ENCODE measurements at regions not wholly inside any gene's neighbourhood (a gene's known extent, or its start where the extent isn't known, plus 50 kb on each side); places are given as distances from the start of the nearest gene placed in this dataset.

DNA sequence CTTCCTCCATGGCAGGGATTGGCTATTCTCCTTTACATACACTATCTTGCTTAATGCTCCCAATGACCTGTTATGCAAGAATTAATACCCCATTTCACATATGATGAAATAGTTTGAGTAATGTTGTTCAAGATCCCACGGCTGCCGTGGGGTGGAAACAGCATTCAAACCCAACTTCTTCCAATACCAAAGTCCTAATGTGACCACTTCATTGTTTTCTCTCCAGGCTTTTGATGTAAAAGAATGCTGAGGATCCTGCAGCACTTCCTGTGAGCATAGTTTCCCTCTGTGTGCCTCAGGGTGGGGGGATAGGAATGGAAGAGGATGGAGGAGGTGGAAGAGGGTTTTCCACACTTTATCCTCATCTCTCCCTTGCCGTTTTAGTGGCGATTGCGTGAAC, 199.4 kb downstream of the IRS1 start:
- Histone ChIP-seq H3K36me3 (no peaks in the 10 kb centered on the region), H3K4me3 (ENCODE audit: low read depth in 1 of 2, low read length in 1 of 2) (no peak overlapping the region), H3K27me3 (no peaks in the 10 kb centered on the region), H3K9me3 (no peaks in the 10 kb centered on the region), H3K4me1 (ENCODE audit: control insufficient read depth in 1 of 2, insufficient read depth in 1 of 2, low read depth in 1 of 2, low read length in 1 of 2) (no peaks in the 10 kb centered on the region), H3K27ac (no peak overlapping the region)
- TF ChIP-seq, protein P1, sequence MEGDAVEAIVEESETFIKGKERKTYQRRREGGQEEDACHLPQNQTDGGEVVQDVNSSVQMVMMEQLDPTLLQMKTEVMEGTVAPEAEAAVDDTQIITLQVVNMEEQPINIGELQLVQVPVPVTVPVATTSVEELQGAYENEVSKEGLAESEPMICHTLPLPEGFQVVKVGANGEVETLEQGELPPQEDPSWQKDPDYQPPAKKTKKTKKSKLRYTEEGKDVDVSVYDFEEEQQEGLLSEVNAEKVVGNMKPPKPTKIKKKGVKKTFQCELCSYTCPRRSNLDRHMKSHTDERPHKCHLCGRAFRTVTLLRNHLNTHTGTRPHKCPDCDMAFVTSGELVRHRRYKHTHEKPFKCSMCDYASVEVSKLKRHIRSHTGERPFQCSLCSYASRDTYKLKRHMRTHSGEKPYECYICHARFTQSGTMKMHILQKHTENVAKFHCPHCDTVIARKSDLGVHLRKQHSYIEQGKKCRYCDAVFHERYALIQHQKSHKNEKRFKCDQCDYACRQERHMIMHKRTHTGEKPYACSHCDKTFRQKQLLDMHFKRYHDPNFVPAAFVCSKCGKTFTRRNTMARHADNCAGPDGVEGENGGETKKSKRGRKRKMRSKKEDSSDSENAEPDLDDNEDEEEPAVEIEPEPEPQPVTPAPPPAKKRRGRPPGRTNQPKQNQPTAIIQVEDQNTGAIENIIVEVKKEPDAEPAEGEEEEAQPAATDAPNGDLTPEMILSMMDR (IDR thresholded peaks at IDR 0.05): no peak

DNA sequence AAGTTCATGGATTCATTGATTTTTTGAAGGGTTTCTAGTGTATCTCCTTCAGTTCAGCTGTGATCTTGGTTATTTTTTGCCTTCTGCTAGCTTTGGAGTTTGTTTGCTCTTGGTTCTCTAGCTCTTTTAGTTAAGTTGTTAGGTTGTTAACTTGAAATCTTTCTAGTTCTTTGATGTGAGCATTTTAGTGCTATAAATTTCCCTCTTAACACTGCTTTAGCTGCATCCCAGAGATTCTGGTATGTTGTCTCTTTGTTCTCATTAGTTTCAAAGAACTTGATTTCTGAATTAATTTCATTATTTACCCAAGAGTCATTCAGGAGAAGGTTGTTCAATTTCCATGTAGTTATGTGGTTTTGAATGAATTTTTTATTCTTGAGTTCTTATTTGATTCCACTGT, 210.6 kb downstream of the IRS1 start:
- no peaks in the 10 kb centered on the region for H3K27me3 ChIP-seq
- H3K4me3 ChIP-seq (ENCODE audit: low read depth in 1 of 2, low read length in 1 of 2): no peak overlapping the region
- H3K9me3 ChIP-seq: no peaks in the 10 kb centered on the region
- TF ChIP-seq, protein P1 (IDR thresholded peaks at IDR 0.05): no peak
- H3K36me3 ChIP-seq: no peaks in the 10 kb centered on the region
- no peaks in the 10 kb centered on the region for H3K4me1 ChIP-seq (ENCODE audit: control insufficient read depth in 1 of 2, insufficient read depth in 1 of 2, low read depth in 1 of 2, low read length in 1 of 2)
- H3K27ac ChIP-seq: no peak overlapping the region

DNA sequence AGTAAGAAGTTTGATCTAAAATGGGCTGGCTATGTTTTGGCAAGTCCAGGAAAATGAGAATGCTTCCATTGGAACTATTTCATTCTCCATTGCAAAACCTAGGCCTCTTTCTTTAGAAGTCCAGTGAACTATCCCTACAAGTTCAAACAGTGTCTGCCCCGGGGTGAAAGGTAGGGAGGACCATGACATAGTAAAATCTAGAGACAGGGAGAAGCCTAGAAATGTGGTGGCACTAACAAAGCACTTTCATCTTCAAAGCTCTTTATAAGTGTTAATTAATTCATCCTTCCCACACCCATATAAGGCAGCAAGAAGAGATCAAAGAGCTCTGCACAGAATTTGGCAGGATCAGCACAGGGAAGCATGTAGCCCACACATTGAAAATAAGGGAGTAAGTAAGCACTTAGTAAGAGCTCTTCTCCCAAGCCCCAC, 214.5 kb downstream of the IRS1 start:
- Histone ChIP-seq H3K4me3 (ENCODE audit: low read depth in 1 of 2, low read length in 1 of 2) (no peak overlapping the region), H3K4me1 (ENCODE audit: control insufficient read depth in 1 of 2, insufficient read depth in 1 of 2, low read depth in 1 of 2, low read length in 1 of 2) (no peaks in the 10 kb centered on the region), H3K36me3 (no peaks in the 10 kb centered on the region), H3K9me3 (no peaks in the 10 kb centered on the region), H3K27me3 (no peaks in the 10 kb centered on the region), H3K27ac (no peak overlapping the region)
- TF ChIP-seq, protein P1 (IDR thresholded peaks at IDR 0.05): no peak

DNA sequence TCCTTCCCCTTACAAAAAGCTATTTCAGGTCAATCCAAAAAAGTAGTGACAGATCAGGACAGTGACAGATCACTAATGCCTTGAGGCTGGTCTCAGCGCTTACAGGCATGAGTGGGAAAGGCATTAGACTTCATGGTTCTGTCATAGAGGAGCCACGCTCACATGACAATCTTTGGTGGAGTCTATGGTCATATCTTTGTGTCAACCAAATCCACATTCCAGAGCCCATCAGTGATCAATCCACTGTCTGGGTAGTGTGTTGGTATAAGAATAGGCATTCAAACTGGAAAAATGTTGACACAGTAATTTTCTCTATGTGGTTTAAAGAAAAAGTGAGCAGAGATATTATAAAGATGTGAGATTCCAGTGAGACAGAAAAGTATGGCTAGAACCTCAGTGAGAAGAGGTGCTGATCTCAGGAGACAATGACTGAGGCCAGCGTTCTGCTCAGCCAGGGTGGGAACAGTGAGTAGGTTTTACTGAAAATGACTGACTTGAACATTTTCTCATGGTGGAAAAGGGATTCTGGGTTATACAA, 215.0 kb downstream of the IRS1 start:
- H3K9me3 ChIP-seq: no peaks in the 10 kb centered on the region
- H3K4me1 ChIP-seq (ENCODE audit: control insufficient read depth in 1 of 2, insufficient read depth in 1 of 2, low read depth in 1 of 2, low read length in 1 of 2): no peaks in the 10 kb centered on the region
- TF ChIP-seq, protein P1 (IDR thresholded peaks at IDR 0.05): no peak
- H3K36me3 ChIP-seq: no peaks in the 10 kb centered on the region
- H3K27me3 ChIP-seq: no peaks in the 10 kb centered on the region
- H3K4me3 ChIP-seq (ENCODE audit: low read depth in 1 of 2, low read length in 1 of 2): no peak overlapping the region
- H3K27ac ChIP-seq: no peak overlapping the region

DNA sequence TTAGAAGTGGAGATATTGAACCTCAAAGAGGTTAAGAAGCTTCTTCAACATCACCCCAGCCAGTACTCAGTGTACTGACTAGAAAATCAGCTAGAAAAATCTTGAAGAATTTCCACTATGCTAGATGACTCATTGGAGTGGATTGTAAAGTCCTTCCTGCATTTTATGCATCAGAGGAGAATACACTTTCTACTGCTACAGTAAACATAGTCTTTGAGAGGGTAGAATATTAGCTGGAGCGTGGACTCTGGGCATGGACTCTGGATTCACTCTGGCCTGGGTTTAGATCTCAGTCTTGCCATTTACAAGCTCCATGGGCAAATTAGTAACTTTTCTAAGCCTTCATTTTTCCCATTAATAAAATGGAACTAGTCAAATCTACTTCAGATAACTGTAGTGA, 215.9 kb downstream of the IRS1 start:
- Histone ChIP-seq H3K4me1 (ENCODE audit: control insufficient read depth in 1 of 2, insufficient read depth in 1 of 2, low read depth in 1 of 2, low read length in 1 of 2) (no peaks in the 10 kb centered on the region), H3K27ac (no peak overlapping the region), H3K36me3 (no peaks in the 10 kb centered on the region), H3K9me3 (no peaks in the 10 kb centered on the region), H3K4me3 (ENCODE audit: low read depth in 1 of 2, low read length in 1 of 2) (no peak overlapping the region), H3K27me3 (no peaks in the 10 kb centered on the region)
- TF ChIP-seq, protein P1 (IDR thresholded peaks at IDR 0.05): no peak

DNA sequence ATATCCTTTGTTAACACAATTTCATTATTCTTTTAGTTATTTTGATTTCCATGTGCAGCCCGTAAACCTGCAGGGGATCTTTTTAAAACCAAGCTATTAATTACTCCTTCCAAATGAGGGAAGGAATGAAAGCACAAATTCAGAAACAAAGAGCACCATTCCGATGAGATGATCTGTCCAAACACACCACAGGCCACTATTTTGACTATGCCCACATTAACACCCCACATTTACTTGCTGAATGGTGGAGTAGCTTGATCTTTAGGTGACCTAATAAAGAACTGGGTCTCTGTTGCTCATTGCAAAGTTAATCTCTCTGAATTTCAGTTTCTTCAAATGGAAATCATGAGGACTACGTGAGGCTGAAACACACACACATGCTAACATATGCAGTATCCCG, 218.0 kb downstream of the IRS1 start:
- Histone ChIP-seq H3K27me3 (no peaks in the 10 kb centered on the region), H3K4me1 (ENCODE audit: control insufficient read depth in 1 of 2, insufficient read depth in 1 of 2, low read depth in 1 of 2, low read length in 1 of 2) (no peaks in the 10 kb centered on the region), H3K4me3 (ENCODE audit: low read depth in 1 of 2, low read length in 1 of 2) (no peak overlapping the region), H3K27ac (no peak overlapping the region), H3K9me3 (no peaks in the 10 kb centered on the region), H3K36me3 (no peaks in the 10 kb centered on the region)
- TF ChIP-seq, protein P1 (IDR thresholded peaks at IDR 0.05): no peak

Measured in neutrophil (primary cell).